ENCODE measurements at regions not wholly inside any gene's neighbourhood (a gene's known extent, or its start where the extent isn't known, plus 50 kb on each side); places are given as distances from the start of the nearest gene placed in this dataset.

- no peak for TF ChIP-seq NR1H2 (CRISPR knock-in tag; IDR thresholded peaks at IDR 0.05)
- TF ChIP-seq, protein P1, sequence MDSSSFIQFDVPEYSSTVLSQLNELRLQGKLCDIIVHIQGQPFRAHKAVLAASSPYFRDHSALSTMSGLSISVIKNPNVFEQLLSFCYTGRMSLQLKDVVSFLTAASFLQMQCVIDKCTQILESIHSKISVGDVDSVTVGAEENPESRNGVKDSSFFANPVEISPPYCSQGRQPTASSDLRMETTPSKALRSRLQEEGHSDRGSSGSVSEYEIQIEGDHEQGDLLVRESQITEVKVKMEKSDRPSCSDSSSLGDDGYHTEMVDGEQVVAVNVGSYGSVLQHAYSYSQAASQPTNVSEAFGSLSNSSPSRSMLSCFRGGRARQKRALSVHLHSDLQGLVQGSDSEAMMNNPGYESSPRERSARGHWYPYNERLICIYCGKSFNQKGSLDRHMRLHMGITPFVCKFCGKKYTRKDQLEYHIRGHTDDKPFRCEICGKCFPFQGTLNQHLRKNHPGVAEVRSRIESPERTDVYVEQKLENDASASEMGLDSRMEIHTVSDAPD (CRISPR knock-in tag; IDR thresholded peaks at IDR 0.05), result no peak
- TF ChIP-seq NFIC (IDR thresholded peaks at IDR 0.05), result no peak
- TF ChIP-seq CC2D1A (IDR thresholded peaks at IDR 0.05), result no peak
- no peak for TF ChIP-seq TEAD2 (tag; IDR thresholded peaks at IDR 0.05)
- TF ChIP-seq MAFF (IDR thresholded peaks at IDR 0.05; ENCODE audit: low read length), result no peak
- no peak for TF ChIP-seq HMGN3 (IDR thresholded peaks at IDR 0.05; ENCODE audit: borderline replicate concordance, extremely low read depth, insufficient read length, low read depth, low read length)
- CTCF ChIA-PET (ENCODE audit: low intra/inter-chr PET ratio), result no interaction called here
- no peak overlapping the region for H3K4me3 ChIP-seq
- no peaks in the 10 kb centered on the region for H3K27me3 ChIP-seq (ENCODE audit: control insufficient read depth in 2 of 2, insufficient read depth in 2 of 2, low read length in 2 of 2)
- H3K79me2 ChIP-seq (ENCODE audit: control insufficient read depth, insufficient read depth, low read length), result no peaks in the 10 kb centered on the region
- no peak overlapping the region for H3K9ac ChIP-seq (ENCODE audit: insufficient read depth in 1 of 2, low read depth in 2 of 2, low read length in 2 of 2)
- H4K20me1 ChIP-seq (replicated peaks; ENCODE audit: control insufficient read depth, insufficient read depth, low read length), result no peaks in the 10 kb centered on the region
- H3K27ac ChIP-seq (ENCODE audit: extremely low read depth, low read depth, low read length), result no peak overlapping the region
- intact Hi-C loops (cut with micrococcal nuclease) (no loop called here), in situ Hi-C loops (cut with MboI) (no loop called here)
- no peaks in the 10 kb centered on the region for H3K4me1 ChIP-seq (replicated peaks in 1 of 2; ENCODE audit: control insufficient read depth in 2 of 2, insufficient read depth in 2 of 2, low read length in 2 of 2)
- ATAC-seq (no peak), FAIRE-seq (no peak), DNase-seq (ENCODE audit: extremely low read depth in 1 of 4, low spot score in 3 of 4) (no peak)
- H3K36me3 ChIP-seq (ENCODE audit: control insufficient read depth, insufficient read depth, low read length), result no peaks in the 10 kb centered on the region
- H3K9me1 ChIP-seq (ENCODE audit: control insufficient read depth, insufficient read depth, low read length), result no peaks in the 10 kb centered on the region
- H3K9me3 ChIP-seq (replicated peaks; ENCODE audit: control insufficient read depth, insufficient read depth, low read depth, low read length), result no peaks in the 10 kb centered on the region
- H2AFZ ChIP-seq (ENCODE audit: low read depth, low read length), result peak overlapping the region; percentile 61
- 31% methylated on average over 4 of the region's 4 CpGs for WGBS (ENCODE audit: insufficient coverage, low coverage, missing lambda C conversion rate)
- no peak overlapping the region for H3K4me2 ChIP-seq (ENCODE audit: insufficient read depth, low read length)
- POLR2A ChIA-PET, result no interaction called here
- BruUV-seq (replicated peaks), result no TSS peak
Measured at GRCh38 chr12:60201891-60202290, 606.1 kb downstream of the SLC16A7 start.

Data from K562 (cell line).